OCI-LY7 (cell line): ENCODE measurements at regions not wholly inside any gene's neighbourhood (a gene's known extent, or its start where the extent isn't known, plus 50 kb on each side); places are given as distances from the start of the nearest gene placed in this dataset.

Experiments used
- BruUV-seq: library from RNA; stranded (reverse); fragments of 400-500 nt; replicated peaks from 2 replicates; lab custom pipeline; 2021; lab: Mats Ljungman, UMichigan
- CTCF ChIA-PET: fragments of 300-600 bp; sonication (Branson Sonifier 250); formaldehyde crosslinking; loops from one replicate; lab custom pipeline; 2022; ENCODE audit warnings: antibody characterized with exemption; ENCODE audit not compliant: unreplicated experiment; lab: Charles Lee
- POLR2A ChIA-PET: fragments of 300-600 bp; sonication (Branson Sonifier 250); formaldehyde crosslinking; loops from one replicate; lab custom pipeline; 2022; ENCODE audit warnings: antibody characterized with exemption; lab: Charles Lee
- DNase-seq: peaks from one replicate; pipeline ENCODE4 v3.0.0-alpha.2; 2015; ENCODE audit warnings: low spot score
- H2AFZ ChIP-seq: fragments of 200-600 bp; sonication (generic), shearing (Covaris generic); 2 replicates; pipeline ENCODE4 v1.6.1; 2014; ENCODE audit warnings: mild to moderate bottlenecking, antibody characterized with exemption, low read length, moderate library complexity
- H3K27ac ChIP-seq: fragments of 200-600 bp; sonication (generic); 2 replicates; pipeline ENCODE4 v1.5.1; 2014; ENCODE audit warnings: mixed run types, low read depth, mild to moderate bottlenecking, moderate library complexity, low read length, inconsistent platforms; ENCODE audit not compliant: poor library complexity, severe bottlenecking
- H3K36me3 ChIP-seq: fragments of 200-600 bp; sonication (generic); 2 replicates; pipeline ENCODE4 v1.6.1; 2014; ENCODE audit warnings: mild to moderate bottlenecking, antibody characterized with exemption, low read length, moderate library complexity, mixed read lengths; ENCODE audit not compliant: insufficient read depth
- H3K4me1 ChIP-seq: fragments of 200-600 bp; sonication (generic); 2 replicates; pipeline ENCODE4 v1.5.1; 2014; ENCODE audit warnings: mild to moderate bottlenecking, low read length; ENCODE audit not compliant: insufficient read depth, poor library complexity, severe bottlenecking
- H3K4me2 ChIP-seq: fragments of 200-600 bp; sonication (generic); 2 replicates; pipeline ENCODE4 v1.6.1; 2014; ENCODE audit warnings: mild to moderate bottlenecking, low read length
- H3K4me3 ChIP-seq: fragments of 200-600 bp; sonication (generic); 2 replicates; pipeline ENCODE4 v1.5.1; 2014; ENCODE audit warnings: mild to moderate bottlenecking, low read depth, low read length; ENCODE audit not compliant: poor library complexity, severe bottlenecking
- H3K79me2 ChIP-seq: fragments of 200-600 bp; sonication (generic); 2 replicates; pipeline ENCODE4 v1.6.1; 2016; ENCODE audit warnings: low read depth, mild to moderate bottlenecking, low read length, moderate library complexity, mixed read lengths; ENCODE audit not compliant: insufficient read depth
- H3K9me2 ChIP-seq: fragments of 200-600 bp; sonication (generic); 2 replicates; pipeline ENCODE4 v1.6.1; 2016; ENCODE audit warnings: mild to moderate bottlenecking, low read length, mixed read lengths; ENCODE audit not compliant: insufficient read depth
- H3K9me3 ChIP-seq: fragments of 200-600 bp; sonication (generic); 2 replicates; pipeline ENCODE4 v1.6.1; 2014; ENCODE audit warnings: mild to moderate bottlenecking, mixed run types, low read length, mixed read lengths
- H4K20me1 ChIP-seq: fragments of 200-600 bp; sonication (generic); 2 replicates; pipeline ENCODE4 v1.6.1; 2014; ENCODE audit warnings: mild to moderate bottlenecking, antibody characterized with exemption, low read length, moderate library complexity, mixed read lengths; ENCODE audit not compliant: insufficient read depth
- EZH2phosphoT487 ChIP-seq: fragments of 200-600 bp; sonication (generic); IDR thresholded peaks from 2 replicates; pipeline ENCODE4 v1.6.1; 2018; ENCODE audit warnings: low read depth, borderline replicate concordance, mild to moderate bottlenecking, mixed run types, antibody characterized with exemption, low read length, moderate library complexity, mixed read lengths
- intact Hi-C: fragments of 100-400 bp; cut with micrococcal nuclease; formaldehyde crosslinking; loops from one replicate; pipeline ENCODE4 v1.10.0; 2022; ENCODE audit not compliant: unreplicated experiment
- TF ChIP-seq, protein P1 (sequence below): fragments of 200-600 bp; sonication (generic); conservative IDR thresholded peaks from 2 replicates; pipeline ENCODE4 v1.5.1; 2014; ENCODE audit warnings: mild to moderate bottlenecking, antibody characterized with exemption, low read length, moderate library complexity, mixed read lengths

DNA sequence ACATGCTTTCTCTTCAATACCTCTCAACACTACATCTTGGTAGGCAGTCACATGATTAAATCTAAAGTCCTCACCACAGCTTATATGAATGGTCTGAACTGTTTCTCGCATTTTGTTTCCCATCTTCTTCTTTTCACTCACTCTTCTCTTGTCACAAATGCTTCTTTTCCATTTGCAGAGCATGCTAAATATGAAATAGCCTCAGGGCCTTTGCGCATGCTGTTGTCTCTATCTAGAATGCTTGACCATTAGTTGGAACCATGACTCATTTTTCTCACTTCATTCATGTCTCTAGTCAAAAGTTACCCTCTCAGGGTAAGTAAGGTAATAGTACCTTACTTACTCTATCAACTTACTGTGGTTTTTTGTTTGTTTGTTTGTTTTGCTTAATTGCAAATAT lies 239.7 kb downstream of the PTPRC start:
- no peak for DNase-seq
- no peak overlapping the region for H3K4me2 ChIP-seq
- no peak overlapping the region for H3K4me3 ChIP-seq
- H3K36me3 ChIP-seq, result peaks cover 12% of the 10 kb centered on the region; the same call in 1 of the 2 replicates
- no peak overlapping the region for H2AFZ ChIP-seq
- H3K9me2 ChIP-seq, result no peaks in the 10 kb centered on the region
- TF ChIP-seq, protein P1, sequence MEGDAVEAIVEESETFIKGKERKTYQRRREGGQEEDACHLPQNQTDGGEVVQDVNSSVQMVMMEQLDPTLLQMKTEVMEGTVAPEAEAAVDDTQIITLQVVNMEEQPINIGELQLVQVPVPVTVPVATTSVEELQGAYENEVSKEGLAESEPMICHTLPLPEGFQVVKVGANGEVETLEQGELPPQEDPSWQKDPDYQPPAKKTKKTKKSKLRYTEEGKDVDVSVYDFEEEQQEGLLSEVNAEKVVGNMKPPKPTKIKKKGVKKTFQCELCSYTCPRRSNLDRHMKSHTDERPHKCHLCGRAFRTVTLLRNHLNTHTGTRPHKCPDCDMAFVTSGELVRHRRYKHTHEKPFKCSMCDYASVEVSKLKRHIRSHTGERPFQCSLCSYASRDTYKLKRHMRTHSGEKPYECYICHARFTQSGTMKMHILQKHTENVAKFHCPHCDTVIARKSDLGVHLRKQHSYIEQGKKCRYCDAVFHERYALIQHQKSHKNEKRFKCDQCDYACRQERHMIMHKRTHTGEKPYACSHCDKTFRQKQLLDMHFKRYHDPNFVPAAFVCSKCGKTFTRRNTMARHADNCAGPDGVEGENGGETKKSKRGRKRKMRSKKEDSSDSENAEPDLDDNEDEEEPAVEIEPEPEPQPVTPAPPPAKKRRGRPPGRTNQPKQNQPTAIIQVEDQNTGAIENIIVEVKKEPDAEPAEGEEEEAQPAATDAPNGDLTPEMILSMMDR, result no peak
- no peak for TF ChIP-seq EZH2phosphoT487
- H3K9me3 ChIP-seq, result no peaks in the 10 kb centered on the region
- H3K27ac ChIP-seq, result no peak overlapping the region
- no TSS peak for BruUV-seq
- intact Hi-C loops, result no loop called here
- POLR2A ChIA-PET, result interaction anchor here (0.6 to 0.9 kb wide), 3 partner anchors 11 to 21 kb away, joined by 3 read pairs; no protein-coding TSS in a partner anchor
- H3K79me2 ChIP-seq, result no peaks in the 10 kb centered on the region; the same call in 1 of the 2 replicates
- no peaks in the 10 kb centered on the region for H4K20me1 ChIP-seq
- no peaks in the 10 kb centered on the region for H3K4me1 ChIP-seq
- CTCF ChIA-PET, result no interaction called here

DNA sequence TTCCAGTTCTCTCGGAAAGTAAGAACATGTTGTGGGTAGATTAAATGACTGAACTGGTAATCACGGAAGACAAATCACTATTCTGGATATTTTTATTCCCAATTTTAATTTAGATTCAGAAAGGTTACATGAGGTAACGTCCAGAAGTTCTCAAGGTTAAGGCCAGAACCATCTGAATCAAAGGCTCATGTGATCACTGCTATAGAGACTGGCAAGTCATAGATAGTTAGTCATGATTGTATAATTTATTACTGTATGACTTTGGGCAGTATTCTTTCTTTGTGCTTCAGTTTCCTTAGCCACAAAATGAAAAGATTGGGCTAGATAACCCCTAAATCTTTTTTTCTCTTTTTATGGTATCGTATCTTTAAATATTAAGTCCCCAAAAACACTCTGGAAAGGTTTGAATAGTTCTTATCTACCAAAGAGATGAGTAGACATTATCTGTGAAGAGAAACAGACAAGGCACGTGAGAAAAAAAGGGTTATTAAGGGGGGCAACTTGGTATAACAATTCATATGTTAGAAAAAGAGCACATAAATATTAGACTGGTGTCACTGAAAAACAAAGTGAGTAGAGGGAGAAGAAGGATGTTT lies 241.0 kb downstream of the PTPRC start:
- no peaks in the 10 kb centered on the region for H3K4me1 ChIP-seq
- intact Hi-C loops, result no loop called here
- no TSS peak for BruUV-seq
- H3K4me3 ChIP-seq, result no peak overlapping the region
- no peaks in the 10 kb centered on the region for H4K20me1 ChIP-seq
- H3K27ac ChIP-seq, result no peak overlapping the region
- TF ChIP-seq, protein P1, result no peak
- TF ChIP-seq EZH2phosphoT487, result no peak
- H3K9me2 ChIP-seq, result no peaks in the 10 kb centered on the region
- peaks cover 15% of the 10 kb centered on the region; the same call in 1 of the 2 replicates for H3K36me3 ChIP-seq
- no peaks in the 10 kb centered on the region for H3K9me3 ChIP-seq
- no peak overlapping the region for H2AFZ ChIP-seq
- no peak overlapping the region for H3K4me2 ChIP-seq
- no peaks in the 10 kb centered on the region; the same call in 1 of the 2 replicates for H3K79me2 ChIP-seq
- ChIA-PET CTCF (interaction anchor here (0.6 to 1.3 kb wide), 2 partner anchors 10 to 166 kb away, joined by 3 read pairs; no protein-coding TSS in a partner anchor), POLR2A (interaction anchor here (0.7 to 0.9 kb wide), 3 partner anchors 10 to 204 kb away, joined by 3 read pairs; no protein-coding TSS in a partner anchor)
- no peak for DNase-seq

DNA sequence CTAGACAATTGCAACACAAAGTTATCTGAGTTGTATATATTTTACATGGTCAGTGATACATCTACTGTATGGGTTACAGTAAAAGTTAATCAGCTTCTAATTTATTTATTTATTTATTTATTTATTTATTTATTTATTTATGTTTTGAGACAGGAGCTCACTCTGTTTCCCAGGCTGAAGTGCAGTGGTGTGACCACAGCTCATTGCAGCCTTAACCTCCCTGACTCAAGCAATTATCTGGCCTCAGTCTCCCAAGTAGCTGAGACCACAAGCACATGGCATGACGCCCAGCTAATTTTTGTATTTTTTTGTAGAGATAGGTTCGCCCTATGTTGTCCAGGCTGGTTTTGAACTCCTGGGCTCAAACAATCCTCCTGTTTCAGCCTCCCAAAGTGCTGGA lies 241.6 kb downstream of the PTPRC start:
- no peaks in the 10 kb centered on the region for H3K4me1 ChIP-seq
- H3K4me3 ChIP-seq, result no peak overlapping the region
- CTCF ChIA-PET, result interaction anchor here (0.6 to 1.3 kb wide), 2 partner anchors 11 to 165 kb away, joined by 3 read pairs; no protein-coding TSS in a partner anchor
- intact Hi-C loops, result no loop called here
- no peaks in the 10 kb centered on the region for H4K20me1 ChIP-seq
- TF ChIP-seq, protein P1, result no peak
- no peak for TF ChIP-seq EZH2phosphoT487
- H3K9me3 ChIP-seq, result no peaks in the 10 kb centered on the region
- POLR2A ChIA-PET, result interaction anchor here (0.9 kb wide), 1 partner anchor 13 kb away, joined by 3 read pairs; no protein-coding TSS in a partner anchor
- H3K79me2 ChIP-seq, result no peaks in the 10 kb centered on the region; the same call in 1 of the 2 replicates
- H3K4me2 ChIP-seq, result no peak overlapping the region
- no peaks in the 10 kb centered on the region for H3K9me2 ChIP-seq
- DNase-seq, result no peak
- H2AFZ ChIP-seq, result no peak overlapping the region
- BruUV-seq, result no TSS peak
- H3K27ac ChIP-seq, result no peak overlapping the region
- peaks cover 16% of the 10 kb centered on the region; the same call in 1 of the 2 replicates for H3K36me3 ChIP-seq
